Bronchial epithelial cell (primary cell): ENCODE measurements at regions not wholly inside any gene's neighbourhood (a gene's known extent, or its start where the extent isn't known, plus 50 kb on each side); places are given as distances from the start of the nearest gene placed in this dataset.

Experiments used
- DNase-seq: peaks from one replicate; pipeline ENCODE4 v3.0.0-alpha.2; 2010; ENCODE audit warnings: low read depth
- FAIRE-seq: peaks from 2 replicates; lab custom pipeline; 2011; peaks lifted over from hg19 to GRCh38; lab: Jason Lieb, UNC
- H3K27me3 ChIP-seq: 2 replicates; pipeline ENCODE4 v1.5.1; 2011; ENCODE audit warnings: low read length; ENCODE audit not compliant: control insufficient read depth, insufficient read depth
- H3K36me3 ChIP-seq: 2 replicates; pipeline ENCODE4 v1.5.1; 2011; ENCODE audit warnings: low read length; ENCODE audit not compliant: control insufficient read depth, insufficient read depth
- H3K4me3 ChIP-seq: 2 replicates; pipeline ENCODE4 v1.5.1; 2011; ENCODE audit warnings: mild to moderate bottlenecking, low read depth, low read length, control low read depth
- CTCF ChIP-seq: IDR thresholded peaks from 2 replicates; pipeline ENCODE4 v1.5.1; 2011; ENCODE audit warnings: mild to moderate bottlenecking, moderate library complexity, low read length, control low read depth, inconsistent platforms; ENCODE audit not compliant: insufficient read depth, severe bottlenecking

GRCh38 chr6:163716690-163717089 lies 302.2 kb downstream of the QKI start:
- no peak for TF ChIP-seq CTCF
- FAIRE-seq (no peak), DNase-seq (no peak)
- Histone ChIP-seq H3K4me3 (no peak overlapping the region), H3K36me3 (no peaks in the 10 kb centered on the region), H3K27me3 (no peaks in the 10 kb centered on the region)

- FAIRE-seq, result no peak
- TF ChIP-seq CTCF, result no peak
These were observed 301.3 kb downstream of the QKI start for GRCh38 chr6:163715846-163716245.

GRCh38 chr6:163714179-163714578 lies 299.7 kb downstream of the QKI start:
- DNase-seq (no peak), FAIRE-seq (no peak)
- TF ChIP-seq CTCF, result no peak
- Histone ChIP-seq H3K27me3 (no peaks in the 10 kb centered on the region), H3K4me3 (no peak overlapping the region), H3K36me3 (no peaks in the 10 kb centered on the region)

More at GRCh38 chr6:163715846-163716245, 301.3 kb downstream of the QKI start:
- Histone ChIP-seq H3K4me3 (no peak overlapping the region), H3K36me3 (no peaks in the 10 kb centered on the region), H3K27me3 (no peaks in the 10 kb centered on the region)
- DNase-seq, result no peak

- H3K36me3 ChIP-seq, result no peaks in the 10 kb centered on the region
- no peak for TF ChIP-seq CTCF
- no peak overlapping the region for H3K4me3 ChIP-seq
- FAIRE-seq (no peak), DNase-seq (no peak)
- no peaks in the 10 kb centered on the region for H3K27me3 ChIP-seq
These were observed 298.5 kb downstream of the QKI start for GRCh38 chr6:163712981-163713380.

GRCh38 chr6:163712566-163712961 lies 298.0 kb downstream of the QKI start:
- no peak for TF ChIP-seq CTCF
- Histone ChIP-seq H3K27me3 (no peaks in the 10 kb centered on the region), H3K36me3 (no peaks in the 10 kb centered on the region), H3K4me3 (no peak overlapping the region)
- DNase-seq (no peak), FAIRE-seq (no peak)
